ENCODE measurements at regions not wholly inside any gene's neighbourhood (a gene's known extent, or its start where the extent isn't known, plus 50 kb on each side); places are given as distances from the start of the nearest gene placed in this dataset.

DNA sequence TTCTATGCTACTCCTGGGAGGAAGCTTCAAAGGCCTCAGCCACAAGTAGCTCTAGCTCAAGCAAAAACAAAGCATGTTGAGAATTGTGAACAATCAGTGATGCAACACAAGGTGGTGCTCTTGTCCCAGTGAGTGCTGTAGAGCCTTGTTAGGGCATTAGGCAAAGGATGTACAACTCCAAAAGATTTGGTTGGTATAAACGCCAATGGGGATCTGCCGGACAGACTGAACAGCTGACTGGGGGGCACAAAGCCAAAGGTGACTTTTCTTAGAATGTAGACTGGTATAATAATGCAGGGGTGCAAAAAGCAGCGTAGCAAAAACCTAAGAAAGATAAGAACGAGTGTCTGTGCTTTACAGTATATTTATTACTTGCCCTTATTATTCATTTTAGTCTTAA, 62.6 kb upstream of the ALB start:
- TF ChIP-seq, protein P1, sequence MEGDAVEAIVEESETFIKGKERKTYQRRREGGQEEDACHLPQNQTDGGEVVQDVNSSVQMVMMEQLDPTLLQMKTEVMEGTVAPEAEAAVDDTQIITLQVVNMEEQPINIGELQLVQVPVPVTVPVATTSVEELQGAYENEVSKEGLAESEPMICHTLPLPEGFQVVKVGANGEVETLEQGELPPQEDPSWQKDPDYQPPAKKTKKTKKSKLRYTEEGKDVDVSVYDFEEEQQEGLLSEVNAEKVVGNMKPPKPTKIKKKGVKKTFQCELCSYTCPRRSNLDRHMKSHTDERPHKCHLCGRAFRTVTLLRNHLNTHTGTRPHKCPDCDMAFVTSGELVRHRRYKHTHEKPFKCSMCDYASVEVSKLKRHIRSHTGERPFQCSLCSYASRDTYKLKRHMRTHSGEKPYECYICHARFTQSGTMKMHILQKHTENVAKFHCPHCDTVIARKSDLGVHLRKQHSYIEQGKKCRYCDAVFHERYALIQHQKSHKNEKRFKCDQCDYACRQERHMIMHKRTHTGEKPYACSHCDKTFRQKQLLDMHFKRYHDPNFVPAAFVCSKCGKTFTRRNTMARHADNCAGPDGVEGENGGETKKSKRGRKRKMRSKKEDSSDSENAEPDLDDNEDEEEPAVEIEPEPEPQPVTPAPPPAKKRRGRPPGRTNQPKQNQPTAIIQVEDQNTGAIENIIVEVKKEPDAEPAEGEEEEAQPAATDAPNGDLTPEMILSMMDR (optimal IDR thresholded peaks at IDR 0.05 in 1 of 3, IDR thresholded peaks at IDR 0.05 in 1 of 3, conservative IDR thresholded peaks at IDR 0.05 in 1 of 3; ENCODE audit: extremely low read depth in 1 of 3, insufficient read depth in 2 of 3, low read length in 3 of 3): peak; percentile 68 to 88 (median 74)
- no peak for TF ChIP-seq EZH2 (IDR thresholded peaks at IDR 0.05; ENCODE audit: low read length)
- Histone ChIP-seq H3K9me1 (ENCODE audit: control insufficient read depth, extremely low read depth, insufficient read depth, low read length) (no peaks in the 10 kb centered on the region), H3K4me3 (ENCODE audit: control insufficient read depth in 2 of 3, extremely low read depth in 1 of 3, insufficient read depth in 2 of 3, low read depth in 1 of 3, low read length in 3 of 3) (no peak overlapping the region), H2AFZ (ENCODE audit: control insufficient read depth, low read length) (no peak overlapping the region), H3K27me3 (ENCODE audit: control insufficient read depth, extremely low read depth, insufficient read depth, low read length) (peaks cover 3% of the 10 kb centered on the region), H3K36me3 (ENCODE audit: control insufficient read depth in 2 of 2, extremely low read depth in 1 of 2, insufficient read depth in 2 of 2, low read length in 2 of 2) (no peaks in the 10 kb centered on the region), H3K27ac (ENCODE audit: control insufficient read depth, insufficient read depth, low read length) (no peak overlapping the region), H3K9me3 (ENCODE audit: control insufficient read depth, low read depth, low read length) (no peaks in the 10 kb centered on the region), H3K79me2 (ENCODE audit: control insufficient read depth, insufficient read depth, low read length) (no peaks in the 10 kb centered on the region), H3K9ac (ENCODE audit: control insufficient read depth, extremely low read depth, insufficient read depth, low read length) (no peak overlapping the region), H3K4me2 (ENCODE audit: control insufficient read depth, extremely low read depth, insufficient read depth, low read depth, low read length) (no peak overlapping the region), H4K20me1 (ENCODE audit: control insufficient read depth, extremely low read depth, insufficient read depth, low read length) (no peaks in the 10 kb centered on the region), H3K4me1 (ENCODE audit: control insufficient read depth, extremely low read depth, insufficient read depth, low read length) (no peaks in the 10 kb centered on the region)
- FAIRE-seq (peak; percentile 76), DNase-seq (ENCODE audit: low read depth, low spot score) (peak; percentile 5)
- dilution Hi-C loops (cut with MboI; ENCODE audit: extremely low pct_ligation_motif_present, low sequenced_read_pairs): no loop called here

DNA sequence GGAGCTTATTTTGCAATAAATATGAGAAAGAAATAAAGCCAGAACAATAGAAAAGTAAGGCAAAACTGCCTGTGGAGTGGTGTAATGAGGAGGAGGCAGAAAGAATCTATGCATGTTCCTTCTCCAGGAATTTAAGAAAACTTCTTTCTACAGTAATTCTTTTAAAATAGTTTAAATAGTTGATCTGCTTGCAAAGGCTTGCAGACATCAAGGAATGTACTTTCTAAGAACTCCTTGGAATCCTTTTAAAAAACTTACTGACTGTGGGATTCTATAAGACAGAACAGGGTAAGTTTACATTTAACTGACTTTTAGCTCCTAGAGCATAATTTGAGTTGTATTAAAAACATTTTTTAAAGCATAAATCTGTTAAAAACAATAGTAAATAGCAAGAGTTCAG, 63.2 kb upstream of the ALB start:
- Histone ChIP-seq H3K9me1 (ENCODE audit: control insufficient read depth, extremely low read depth, insufficient read depth, low read length) (no peaks in the 10 kb centered on the region), H3K27me3 (ENCODE audit: control insufficient read depth, extremely low read depth, insufficient read depth, low read length) (peaks cover 3% of the 10 kb centered on the region), H3K27ac (ENCODE audit: control insufficient read depth, insufficient read depth, low read length) (no peak overlapping the region), H4K20me1 (ENCODE audit: control insufficient read depth, extremely low read depth, insufficient read depth, low read length) (no peaks in the 10 kb centered on the region), H3K9ac (ENCODE audit: control insufficient read depth, extremely low read depth, insufficient read depth, low read length) (no peak overlapping the region), H3K4me1 (ENCODE audit: control insufficient read depth, extremely low read depth, insufficient read depth, low read length) (no peaks in the 10 kb centered on the region), H3K4me3 (ENCODE audit: control insufficient read depth in 2 of 3, extremely low read depth in 1 of 3, insufficient read depth in 2 of 3, low read depth in 1 of 3, low read length in 3 of 3) (no peak overlapping the region), H3K9me3 (ENCODE audit: control insufficient read depth, low read depth, low read length) (no peaks in the 10 kb centered on the region), H3K79me2 (ENCODE audit: control insufficient read depth, insufficient read depth, low read length) (no peaks in the 10 kb centered on the region), H3K36me3 (ENCODE audit: control insufficient read depth in 2 of 2, extremely low read depth in 1 of 2, insufficient read depth in 2 of 2, low read length in 2 of 2) (no peaks in the 10 kb centered on the region), H2AFZ (ENCODE audit: control insufficient read depth, low read length) (no peak overlapping the region), H3K4me2 (ENCODE audit: control insufficient read depth, extremely low read depth, insufficient read depth, low read depth, low read length) (no peak overlapping the region)
- TF ChIP-seq, protein P1 (optimal IDR thresholded peaks at IDR 0.05 in 1 of 3, IDR thresholded peaks at IDR 0.05 in 1 of 3, conservative IDR thresholded peaks at IDR 0.05 in 1 of 3; ENCODE audit: extremely low read depth in 1 of 3, insufficient read depth in 2 of 3, low read length in 3 of 3): no peak
- no peak for TF ChIP-seq EZH2 (IDR thresholded peaks at IDR 0.05; ENCODE audit: low read length)
- DNase-seq (ENCODE audit: low read depth, low spot score) (no peak), FAIRE-seq (no peak)
- dilution Hi-C loops (cut with MboI; ENCODE audit: extremely low pct_ligation_motif_present, low sequenced_read_pairs): no loop called here
